ENCODE measurements at regions not wholly inside any gene's neighbourhood (a gene's known extent, or its start where the extent isn't known, plus 50 kb on each side); places are given as distances from the start of the nearest gene placed in this dataset.

DNA sequence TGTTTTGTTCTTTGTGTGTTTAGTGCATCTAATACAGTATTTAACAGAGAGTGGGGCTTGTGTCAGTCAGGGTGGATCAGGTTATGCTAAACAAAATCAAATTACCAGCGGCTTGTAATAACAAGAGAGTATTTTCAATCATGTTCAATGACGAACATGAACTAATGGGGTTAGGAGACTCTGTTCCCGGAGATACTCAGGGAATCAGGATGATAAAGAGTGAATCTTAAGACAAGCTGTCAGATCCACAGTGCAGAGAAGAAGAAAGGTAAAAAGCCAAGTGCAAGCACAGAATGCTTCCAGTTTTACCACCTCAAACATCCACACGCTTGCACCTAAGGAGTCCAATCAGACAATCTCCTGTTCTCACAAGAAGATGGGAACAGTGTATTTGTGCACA, 1331.5 kb upstream of the TMEM132C start (continued):
- TF ChIP-seq, protein P1, sequence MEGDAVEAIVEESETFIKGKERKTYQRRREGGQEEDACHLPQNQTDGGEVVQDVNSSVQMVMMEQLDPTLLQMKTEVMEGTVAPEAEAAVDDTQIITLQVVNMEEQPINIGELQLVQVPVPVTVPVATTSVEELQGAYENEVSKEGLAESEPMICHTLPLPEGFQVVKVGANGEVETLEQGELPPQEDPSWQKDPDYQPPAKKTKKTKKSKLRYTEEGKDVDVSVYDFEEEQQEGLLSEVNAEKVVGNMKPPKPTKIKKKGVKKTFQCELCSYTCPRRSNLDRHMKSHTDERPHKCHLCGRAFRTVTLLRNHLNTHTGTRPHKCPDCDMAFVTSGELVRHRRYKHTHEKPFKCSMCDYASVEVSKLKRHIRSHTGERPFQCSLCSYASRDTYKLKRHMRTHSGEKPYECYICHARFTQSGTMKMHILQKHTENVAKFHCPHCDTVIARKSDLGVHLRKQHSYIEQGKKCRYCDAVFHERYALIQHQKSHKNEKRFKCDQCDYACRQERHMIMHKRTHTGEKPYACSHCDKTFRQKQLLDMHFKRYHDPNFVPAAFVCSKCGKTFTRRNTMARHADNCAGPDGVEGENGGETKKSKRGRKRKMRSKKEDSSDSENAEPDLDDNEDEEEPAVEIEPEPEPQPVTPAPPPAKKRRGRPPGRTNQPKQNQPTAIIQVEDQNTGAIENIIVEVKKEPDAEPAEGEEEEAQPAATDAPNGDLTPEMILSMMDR (conservative IDR thresholded peaks at IDR 0.05; ENCODE audit: low read depth in 2 of 2): no peak

DNA sequence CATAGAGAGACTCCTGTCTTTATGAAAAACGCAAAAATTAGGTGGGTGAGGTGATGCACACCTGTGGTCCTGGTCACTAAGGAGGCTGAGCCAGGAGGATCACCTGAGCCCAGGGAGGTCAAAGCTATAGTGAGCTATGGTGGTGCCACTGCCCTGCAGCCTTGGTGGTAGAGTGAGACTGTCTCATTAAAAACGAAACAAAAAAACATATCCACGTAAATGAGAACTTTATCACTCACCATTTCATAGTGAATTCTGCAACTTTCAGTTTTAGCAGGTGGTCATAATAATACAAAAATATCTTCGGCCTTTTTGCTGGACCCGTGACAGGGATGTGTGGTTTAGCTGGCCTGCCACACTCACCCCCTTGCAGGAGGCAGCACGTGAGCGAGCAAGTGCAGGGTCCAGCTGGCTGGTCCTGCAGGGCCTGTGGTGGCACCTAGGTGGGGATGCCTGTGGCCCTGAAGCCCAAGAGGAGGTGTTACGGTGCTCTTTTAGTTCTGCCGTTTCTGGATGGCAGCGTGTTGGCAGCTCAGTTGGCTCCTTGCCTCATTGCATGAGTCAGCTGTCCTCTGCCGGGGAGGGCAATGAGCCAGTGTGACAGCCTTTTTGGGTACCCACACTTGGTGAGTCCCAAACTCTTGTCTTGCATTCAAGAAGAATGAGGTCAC, 1330.7 kb upstream of the TMEM132C start:
- H3K36me3 Mint-ChIP-seq (ENCODE audit: low read depth): peaks cover 26% of the 10 kb centered on the region
- H3K4me2 ChIP-seq: no peak overlapping the region
- H4K20me1 ChIP-seq (replicated peaks; ENCODE audit: insufficient read depth): no peaks in the 10 kb centered on the region
- ATAC-seq: no peak
- no peaks in the 10 kb centered on the region for H3K27me3 Mint-ChIP-seq (ENCODE audit: insufficient read depth, low read depth, poor library complexity)
- no peak overlapping the region for H3K27ac Mint-ChIP-seq
- H3K79me2 ChIP-seq (replicated peaks; ENCODE audit: insufficient read depth): no peaks in the 10 kb centered on the region
- no peak overlapping the region for H3K4me3 ChIP-seq
- no peaks in the 10 kb centered on the region for H3K4me1 ChIP-seq (ENCODE audit: insufficient read depth)
- DNase-seq (ENCODE audit: low spot score): no peak
- H3K9me2 ChIP-seq (ENCODE audit: insufficient read depth): no peaks in the 10 kb centered on the region
- H3F3A ChIP-seq (replicated peaks; ENCODE audit: low read depth): no peaks in the 10 kb centered on the region
- H3K27me3 ChIP-seq (ENCODE audit: insufficient read depth): no peaks in the 10 kb centered on the region
- no peak overlapping the region for H3K27ac ChIP-seq (ENCODE audit: low read depth)
- H2AFZ ChIP-seq: no peak overlapping the region
- no peaks in the 10 kb centered on the region for H3K36me3 ChIP-seq (ENCODE audit: insufficient read depth)
- TF ChIP-seq POLR2AphosphoS5 (IDR thresholded peaks at IDR 0.05; ENCODE audit: low read depth) (no peak), JUNB (IDR thresholded peaks at IDR 0.05; ENCODE audit: unreplicated experiment) (no peak), NANOG (IDR thresholded peaks at IDR 0.05; ENCODE audit: borderline replicate concordance) (no peak)
- TF ChIP-seq, protein P2, sequence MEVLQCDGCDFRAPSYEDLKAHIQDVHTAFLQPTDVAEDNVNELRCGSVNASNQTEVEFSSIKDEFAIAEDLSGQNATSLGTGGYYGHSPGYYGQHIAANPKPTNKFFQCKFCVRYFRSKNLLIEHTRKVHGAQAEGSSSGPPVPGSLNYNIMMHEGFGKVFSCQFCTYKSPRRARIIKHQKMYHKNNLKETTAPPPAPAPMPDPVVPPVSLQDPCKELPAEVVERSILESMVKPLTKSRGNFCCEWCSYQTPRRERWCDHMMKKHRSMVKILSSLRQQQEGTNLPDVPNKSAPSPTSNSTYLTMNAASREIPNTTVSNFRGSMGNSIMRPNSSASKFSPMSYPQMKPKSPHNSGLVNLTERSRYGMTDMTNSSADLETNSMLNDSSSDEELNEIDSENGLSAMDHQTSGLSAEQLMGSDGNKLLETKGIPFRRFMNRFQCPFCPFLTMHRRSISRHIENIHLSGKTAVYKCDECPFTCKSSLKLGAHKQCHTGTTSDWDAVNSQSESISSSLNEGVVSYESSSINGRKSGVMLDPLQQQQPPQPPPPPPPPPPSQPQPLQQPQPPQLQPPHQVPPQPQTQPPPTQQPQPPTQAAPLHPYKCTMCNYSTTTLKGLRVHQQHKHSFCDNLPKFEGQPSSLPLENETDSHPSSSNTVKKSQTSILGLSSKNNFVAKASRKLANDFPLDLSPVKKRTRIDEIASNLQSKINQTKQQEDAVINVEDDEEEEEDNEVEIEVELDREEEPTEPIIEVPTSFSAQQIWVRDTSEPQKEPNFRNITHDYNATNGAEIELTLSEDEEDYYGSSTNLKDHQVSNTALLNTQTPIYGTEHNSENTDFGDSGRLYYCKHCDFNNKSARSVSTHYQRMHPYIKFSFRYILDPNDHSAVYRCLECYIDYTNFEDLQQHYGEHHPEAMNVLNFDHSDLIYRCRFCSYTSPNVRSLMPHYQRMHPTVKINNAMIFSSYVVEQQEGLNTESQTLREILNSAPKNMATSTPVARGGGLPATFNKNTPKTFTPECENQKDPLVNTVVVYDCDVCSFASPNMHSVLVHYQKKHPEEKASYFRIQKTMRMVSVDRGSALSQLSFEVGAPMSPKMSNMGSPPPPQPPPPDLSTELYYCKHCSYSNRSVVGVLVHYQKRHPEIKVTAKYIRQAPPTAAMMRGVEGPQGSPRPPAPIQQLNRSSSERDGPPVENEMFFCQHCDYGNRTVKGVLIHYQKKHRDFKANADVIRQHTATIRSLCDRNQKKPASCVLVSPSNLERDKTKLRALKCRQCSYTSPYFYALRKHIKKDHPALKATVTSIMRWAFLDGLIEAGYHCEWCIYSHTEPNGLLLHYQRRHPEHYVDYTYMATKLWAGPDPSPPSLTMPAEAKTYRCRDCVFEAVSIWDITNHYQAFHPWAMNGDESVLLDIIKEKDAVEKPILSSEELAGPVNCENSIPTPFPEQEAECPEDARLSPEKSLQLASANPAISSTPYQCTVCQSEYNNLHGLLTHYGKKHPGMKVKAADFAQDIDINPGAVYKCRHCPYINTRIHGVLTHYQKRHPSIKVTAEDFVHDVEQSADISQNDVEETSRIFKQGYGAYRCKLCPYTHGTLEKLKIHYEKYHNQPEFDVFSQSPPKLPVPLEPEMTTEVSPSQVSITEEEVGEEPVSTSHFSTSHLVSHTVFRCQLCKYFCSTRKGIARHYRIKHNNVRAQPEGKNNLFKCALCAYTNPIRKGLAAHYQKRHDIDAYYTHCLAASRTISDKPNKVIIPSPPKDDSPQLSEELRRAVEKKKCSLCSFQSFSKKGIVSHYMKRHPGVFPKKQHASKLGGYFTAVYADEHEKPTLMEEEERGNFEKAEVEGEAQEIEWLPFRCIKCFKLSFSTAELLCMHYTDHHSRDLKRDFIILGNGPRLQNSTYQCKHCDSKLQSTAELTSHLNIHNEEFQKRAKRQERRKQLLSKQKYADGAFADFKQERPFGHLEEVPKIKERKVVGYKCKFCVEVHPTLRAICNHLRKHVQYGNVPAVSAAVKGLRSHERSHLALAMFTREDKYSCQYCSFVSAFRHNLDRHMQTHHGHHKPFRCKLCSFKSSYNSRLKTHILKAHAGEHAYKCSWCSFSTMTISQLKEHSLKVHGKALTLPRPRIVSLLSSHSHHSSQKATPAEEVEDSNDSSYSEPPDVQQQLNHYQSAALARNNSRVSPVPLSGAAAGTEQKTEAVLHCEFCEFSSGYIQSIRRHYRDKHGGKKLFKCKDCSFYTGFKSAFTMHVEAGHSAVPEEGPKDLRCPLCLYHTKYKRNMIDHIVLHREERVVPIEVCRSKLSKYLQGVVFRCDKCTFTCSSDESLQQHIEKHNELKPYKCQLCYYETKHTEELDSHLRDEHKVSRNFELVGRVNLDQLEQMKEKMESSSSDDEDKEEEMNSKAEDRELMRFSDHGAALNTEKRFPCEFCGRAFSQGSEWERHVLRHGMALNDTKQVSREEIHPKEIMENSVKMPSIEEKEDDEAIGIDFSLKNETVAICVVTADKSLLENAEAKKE (CRISPR knock-in tag; IDR thresholded peaks at IDR 0.05): no peak
- no peak overlapping the region for H3K4me3 Mint-ChIP-seq
- H3K4me1 Mint-ChIP-seq: no peaks in the 10 kb centered on the region
- peaks cover 89% of the 10 kb centered on the region for H3K9me3 Mint-ChIP-seq
